PC-9 (cell line): ENCODE measurements at regions not wholly inside any gene's neighbourhood (a gene's known extent, or its start where the extent isn't known, plus 50 kb on each side); places are given as distances from the start of the nearest gene placed in this dataset.

Source experiments
- EZH2 ChIP-seq: fragments of 200-600 bp; sonication (generic); IDR thresholded peaks from 2 replicates; pipeline ENCODE4 v1.8.0; 2017; ENCODE audit warnings: antibody characterized with exemption, low read depth
- TF ChIP-seq, protein P1 (sequence below): fragments of 200-600 bp; sonication (generic); conservative IDR thresholded peaks from 2 replicates; pipeline ENCODE4 v1.6.1; 2017; ENCODE audit warnings: mixed run types, antibody characterized with exemption, mild to moderate bottlenecking, moderate library complexity

DNA sequence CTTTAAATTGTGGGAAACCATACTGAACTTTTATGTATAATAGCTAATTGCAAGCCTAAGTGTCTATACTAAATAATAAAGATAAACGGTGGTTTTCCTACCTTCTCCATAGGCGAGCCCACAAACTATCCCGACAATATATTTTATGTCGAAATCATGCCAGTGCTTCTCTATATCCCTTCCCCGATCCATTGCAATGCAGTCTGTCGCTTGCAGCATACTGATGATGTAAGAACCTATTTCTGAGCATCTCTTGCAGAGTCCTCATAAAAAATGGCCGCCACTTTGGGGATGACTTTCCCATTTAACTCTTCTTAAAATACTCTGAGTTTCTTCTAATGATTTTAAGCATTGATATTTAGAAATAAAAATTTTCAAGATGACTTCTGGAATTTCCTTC is 58.1 kb upstream of the TLR3 start:
- TF ChIP-seq, protein P1, sequence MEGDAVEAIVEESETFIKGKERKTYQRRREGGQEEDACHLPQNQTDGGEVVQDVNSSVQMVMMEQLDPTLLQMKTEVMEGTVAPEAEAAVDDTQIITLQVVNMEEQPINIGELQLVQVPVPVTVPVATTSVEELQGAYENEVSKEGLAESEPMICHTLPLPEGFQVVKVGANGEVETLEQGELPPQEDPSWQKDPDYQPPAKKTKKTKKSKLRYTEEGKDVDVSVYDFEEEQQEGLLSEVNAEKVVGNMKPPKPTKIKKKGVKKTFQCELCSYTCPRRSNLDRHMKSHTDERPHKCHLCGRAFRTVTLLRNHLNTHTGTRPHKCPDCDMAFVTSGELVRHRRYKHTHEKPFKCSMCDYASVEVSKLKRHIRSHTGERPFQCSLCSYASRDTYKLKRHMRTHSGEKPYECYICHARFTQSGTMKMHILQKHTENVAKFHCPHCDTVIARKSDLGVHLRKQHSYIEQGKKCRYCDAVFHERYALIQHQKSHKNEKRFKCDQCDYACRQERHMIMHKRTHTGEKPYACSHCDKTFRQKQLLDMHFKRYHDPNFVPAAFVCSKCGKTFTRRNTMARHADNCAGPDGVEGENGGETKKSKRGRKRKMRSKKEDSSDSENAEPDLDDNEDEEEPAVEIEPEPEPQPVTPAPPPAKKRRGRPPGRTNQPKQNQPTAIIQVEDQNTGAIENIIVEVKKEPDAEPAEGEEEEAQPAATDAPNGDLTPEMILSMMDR: no peak
- no peak for TF ChIP-seq EZH2
